ENCODE measurements at regions not wholly inside any gene's neighbourhood (a gene's known extent, or its start where the extent isn't known, plus 50 kb on each side); places are given as distances from the start of the nearest gene placed in this dataset.

DNA sequence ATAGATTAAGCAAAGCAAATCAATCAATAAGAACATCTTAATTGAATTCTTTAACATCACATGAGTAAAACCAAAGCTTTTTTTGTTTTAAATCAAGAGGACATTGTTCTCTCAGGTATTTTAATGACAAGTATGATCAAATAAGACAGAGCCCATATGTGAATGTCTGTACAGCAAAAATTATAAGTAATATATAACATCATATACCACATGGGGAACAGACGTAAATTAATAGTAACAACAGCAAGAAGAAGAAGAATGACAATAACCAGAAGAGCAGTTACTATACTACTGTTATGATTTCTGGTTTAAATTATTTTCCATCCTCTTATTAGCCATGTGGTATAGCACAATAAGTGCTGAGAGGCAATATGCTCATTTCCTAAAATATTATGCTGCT lies 335.5 kb downstream of the ADAMTS20 start:
- no peaks in the 10 kb centered on the region for H3K36me3 ChIP-seq
- H3K27ac Mint-ChIP-seq, result no peak overlapping the region
- H4K20me1 ChIP-seq (ENCODE audit: low read depth), result no peaks in the 10 kb centered on the region
- TF ChIP-seq EZH2phosphoT487 (IDR thresholded peaks at IDR 0.05), result no peak
- TF ChIP-seq, protein P1, sequence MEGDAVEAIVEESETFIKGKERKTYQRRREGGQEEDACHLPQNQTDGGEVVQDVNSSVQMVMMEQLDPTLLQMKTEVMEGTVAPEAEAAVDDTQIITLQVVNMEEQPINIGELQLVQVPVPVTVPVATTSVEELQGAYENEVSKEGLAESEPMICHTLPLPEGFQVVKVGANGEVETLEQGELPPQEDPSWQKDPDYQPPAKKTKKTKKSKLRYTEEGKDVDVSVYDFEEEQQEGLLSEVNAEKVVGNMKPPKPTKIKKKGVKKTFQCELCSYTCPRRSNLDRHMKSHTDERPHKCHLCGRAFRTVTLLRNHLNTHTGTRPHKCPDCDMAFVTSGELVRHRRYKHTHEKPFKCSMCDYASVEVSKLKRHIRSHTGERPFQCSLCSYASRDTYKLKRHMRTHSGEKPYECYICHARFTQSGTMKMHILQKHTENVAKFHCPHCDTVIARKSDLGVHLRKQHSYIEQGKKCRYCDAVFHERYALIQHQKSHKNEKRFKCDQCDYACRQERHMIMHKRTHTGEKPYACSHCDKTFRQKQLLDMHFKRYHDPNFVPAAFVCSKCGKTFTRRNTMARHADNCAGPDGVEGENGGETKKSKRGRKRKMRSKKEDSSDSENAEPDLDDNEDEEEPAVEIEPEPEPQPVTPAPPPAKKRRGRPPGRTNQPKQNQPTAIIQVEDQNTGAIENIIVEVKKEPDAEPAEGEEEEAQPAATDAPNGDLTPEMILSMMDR (IDR thresholded peaks at IDR 0.05), result no peak
- no peak for TF ChIP-seq EZH2 (IDR thresholded peaks at IDR 0.05)
- H3K27ac ChIP-seq, result no peak overlapping the region
- H3K79me2 ChIP-seq (ENCODE audit: low read depth), result no peaks in the 10 kb centered on the region
- H3K9me3 ChIP-seq (ENCODE audit: low read depth), result no peaks in the 10 kb centered on the region
- H2AFZ ChIP-seq (replicated peaks), result no peak overlapping the region
- no peaks in the 10 kb centered on the region for H3K4me1 ChIP-seq
- no peak overlapping the region for H3K4me3 Mint-ChIP-seq
- no peak for DNase-seq (ENCODE audit: low spot score)
- no peak overlapping the region for H3K9ac ChIP-seq
- no peaks in the 10 kb centered on the region for H3F3A ChIP-seq (ENCODE audit: low read depth)
- H3K36me3 Mint-ChIP-seq, result no peaks in the 10 kb centered on the region
- H3K27me3 ChIP-seq, result no peaks in the 10 kb centered on the region
- no peaks in the 10 kb centered on the region for H3K9me3 Mint-ChIP-seq
- H3K4me2 ChIP-seq, result no peak overlapping the region
- no peak overlapping the region for H3K4me3 ChIP-seq
- no peaks in the 10 kb centered on the region for H3K4me1 Mint-ChIP-seq
- H3K27me3 Mint-ChIP-seq (ENCODE audit: insufficient read depth, low read depth), result no peaks in the 10 kb centered on the region

DNA sequence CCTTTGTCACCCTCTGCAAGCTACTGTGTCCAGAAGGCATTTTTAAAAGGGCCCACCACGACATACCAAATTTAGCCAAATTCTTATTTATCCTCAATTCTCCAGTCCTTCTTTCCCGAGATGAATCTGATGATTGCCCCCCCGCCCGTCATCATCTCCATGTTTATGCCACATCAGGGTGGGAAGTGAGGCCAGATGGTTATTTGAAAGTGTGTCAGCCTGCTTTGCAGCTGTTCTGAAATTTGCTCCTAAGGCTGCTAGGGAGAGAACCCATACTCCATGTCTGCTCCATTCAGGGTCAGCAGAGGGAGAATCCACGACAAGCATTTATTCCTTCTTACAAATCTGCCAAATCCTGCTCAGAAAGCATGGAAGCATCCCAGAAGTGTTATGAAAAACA lies 337.8 kb downstream of the ADAMTS20 start:
- no peaks in the 10 kb centered on the region for H3K9me3 ChIP-seq (ENCODE audit: low read depth)
- no peaks in the 10 kb centered on the region for H3K27me3 Mint-ChIP-seq (ENCODE audit: insufficient read depth, low read depth)
- no peaks in the 10 kb centered on the region for H3K4me1 ChIP-seq
- H3K36me3 Mint-ChIP-seq, result no peaks in the 10 kb centered on the region
- no peak overlapping the region for H3K27ac Mint-ChIP-seq
- no peak overlapping the region for H2AFZ ChIP-seq (replicated peaks)
- no peaks in the 10 kb centered on the region for H3K36me3 ChIP-seq
- no peaks in the 10 kb centered on the region for H3K79me2 ChIP-seq (ENCODE audit: low read depth)
- no peaks in the 10 kb centered on the region for H3F3A ChIP-seq (ENCODE audit: low read depth)
- no peak overlapping the region for H3K4me3 ChIP-seq
- H4K20me1 ChIP-seq (ENCODE audit: low read depth), result no peaks in the 10 kb centered on the region
- no peak for DNase-seq (ENCODE audit: low spot score)
- H3K9me3 Mint-ChIP-seq, result no peaks in the 10 kb centered on the region
- H3K4me2 ChIP-seq, result no peak overlapping the region
- no peak overlapping the region for H3K9ac ChIP-seq
- TF ChIP-seq EZH2phosphoT487 (IDR thresholded peaks at IDR 0.05) (no peak), EZH2 (IDR thresholded peaks at IDR 0.05) (no peak)
- TF ChIP-seq, protein P1 (IDR thresholded peaks at IDR 0.05), result no peak
- H3K27ac ChIP-seq, result no peak overlapping the region
- no peak overlapping the region for H3K4me3 Mint-ChIP-seq
- no peaks in the 10 kb centered on the region for H3K27me3 ChIP-seq
- no peaks in the 10 kb centered on the region for H3K4me1 Mint-ChIP-seq

DNA sequence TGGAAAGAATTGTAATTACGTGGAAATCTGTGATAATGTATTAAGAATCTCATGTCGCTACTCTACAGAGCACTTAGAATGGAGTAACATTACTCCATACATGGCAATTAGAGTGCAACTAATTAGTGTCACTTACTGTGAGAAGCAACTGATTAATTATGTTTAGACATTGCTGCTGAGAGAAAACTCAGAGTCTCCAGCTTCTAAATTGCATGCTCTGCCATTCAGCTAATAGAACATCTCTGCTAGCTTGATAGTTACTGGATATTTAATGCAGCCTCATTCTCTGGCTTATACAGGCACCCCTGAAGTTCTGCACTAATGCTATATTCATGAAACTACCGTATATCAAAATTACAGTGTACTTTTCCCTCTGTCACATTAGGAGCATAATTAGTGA lies 338.4 kb downstream of the ADAMTS20 start:
- H3K27me3 Mint-ChIP-seq (ENCODE audit: insufficient read depth, low read depth), result no peaks in the 10 kb centered on the region
- no peak overlapping the region for H3K27ac Mint-ChIP-seq
- Histone ChIP-seq H3F3A (ENCODE audit: low read depth) (no peaks in the 10 kb centered on the region), H3K79me2 (ENCODE audit: low read depth) (no peaks in the 10 kb centered on the region), H3K27ac (no peak overlapping the region), H3K36me3 (no peaks in the 10 kb centered on the region), H4K20me1 (ENCODE audit: low read depth) (no peaks in the 10 kb centered on the region), H3K9ac (no peak overlapping the region), H3K4me1 (no peaks in the 10 kb centered on the region), H3K4me3 (no peak overlapping the region), H2AFZ (replicated peaks) (no peak overlapping the region), H3K27me3 (no peaks in the 10 kb centered on the region), H3K9me3 (ENCODE audit: low read depth) (no peaks in the 10 kb centered on the region), H3K4me2 (no peak overlapping the region)
- TF ChIP-seq, protein P1 (IDR thresholded peaks at IDR 0.05), result no peak
- TF ChIP-seq EZH2phosphoT487 (IDR thresholded peaks at IDR 0.05), result no peak
- no peak for TF ChIP-seq EZH2 (IDR thresholded peaks at IDR 0.05)
- no peak overlapping the region for H3K4me3 Mint-ChIP-seq
- no peaks in the 10 kb centered on the region for H3K9me3 Mint-ChIP-seq
- no peak for DNase-seq (ENCODE audit: low spot score)
- no peaks in the 10 kb centered on the region for H3K4me1 Mint-ChIP-seq
- no peaks in the 10 kb centered on the region for H3K36me3 Mint-ChIP-seq
